Right lobe of liver (tissue), 6 donors: ENCODE measurements at regions not wholly inside any gene's neighbourhood (a gene's known extent, or its start where the extent isn't known, plus 50 kb on each side); places are given as distances from the start of the nearest gene placed in this dataset.
A peak's percentile ranks its signal among the peaks of the same experiment; 100 is the strongest.

Source experiments
- ATAC-seq, 4 donors: fragments of 200-7000 bp; cut with Tn5 transposase; one replicate each; pipeline ENCODE4 v1.9.1; 2020; ENCODE audit warnings: mild to moderate bottlenecking in 4 of 4, moderate library complexity in 4 of 4
- DNase-seq, 3 donors: peaks; one replicate each; pipeline ENCODE4 v3.0.0-alpha.2; 2020
- H3K27ac ChIP-seq, 3 donors: fragments of 200-600 bp; one replicate each; pipeline ENCODE4 v1.8.0; 2022
- H3K27me3 ChIP-seq, 2 donors: fragments of 200-600 bp; one replicate each; pipeline ENCODE4 v1.8.0; 2022
- H3K36me3 ChIP-seq, 4 donors: fragments of 200-600 bp; sonication (generic) in 1 of 4; one replicate each; pipeline versions ENCODE4 v1.5.1 to v1.8.0; 2017 to 2022; ENCODE audit warnings: control low read depth in 1 of 4
- H3K4me1 ChIP-seq, 4 donors: fragments of 200-600 bp; sonication (generic) in 1 of 4; one replicate each; pipeline versions ENCODE4 v1.5.1 to v1.8.0; 2017 to 2022; ENCODE audit warnings: control low read depth in 1 of 4
- H3K4me3 ChIP-seq, 3 donors: fragments of 200-600 bp; one replicate each; pipeline ENCODE4 v1.8.0; 2022
- H3K9me3 ChIP-seq, 4 donors: fragments of 200-600 bp; sonication (generic) in 1 of 4; one replicate each; pipeline versions ENCODE4 v1.5.1 to v1.8.0; 2017 to 2022; ENCODE audit warnings: control low read depth in 1 of 4
- CTCF ChIP-seq, 4 donors: fragments of 200-600 bp in 3 of 4; fragments of 450-650 bp in 1 of 4; IDR thresholded peaks; one replicate each; pipeline versions ENCODE4 v1.5.1 to v1.8.0; 2016 to 2022; ENCODE audit warnings: antibody characterized with exemption in 4 of 4, mild to moderate bottlenecking in 2 of 4
- POLR2A ChIP-seq: fragments of 450-650 bp; IDR thresholded peaks from one replicate; pipeline ENCODE4 v1.6.1; 2017; ENCODE audit warnings: antibody characterized with exemption, mild to moderate bottlenecking
- WGBS: methylation state at CpG from one replicate; pipeline ENCODE4 v1.1.6; 2018; ENCODE audit warnings: low coverage, low lambda C conversion rate; ENCODE audit not compliant: insufficient coverage; ENCODE audit errors: missing lambda C conversion rate; 5-methylcytosine and 5-hydroxymethylcytosine counted together
- intact Hi-C, 2 donors: fragments of 100-400 bp; cut with DNase I; formaldehyde crosslinking; loops; one replicate each; pipeline versions ENCODE4 v1.11.2 to v1.14.1; 2022
- donor health status: DM: no; HTN: yes; CAD: no.
- donor health status: DM: no; HTN: no; CAD: no.
- donor health status: DM: no; HTN: no; CAD: no.
- donor health status: DM: no; HTN: yes; CAD: no.
- donor health status: DM: no; HTN: yes; CAD: no.

- Histone ChIP-seq H3K4me1 (no peaks in the 10 kb centered on the region), H3K27me3 (no peaks in the 10 kb centered on the region), H3K9me3 (no peaks in the 10 kb centered on the region), H3K4me3 (no peak overlapping the region), H3K36me3 (no peaks in the 10 kb centered on the region), H3K27ac (no peak overlapping the region)
- DNase-seq = no peak
- WGBS = 76% methylated on average over 9 of the region's 14 CpGs
- peak in 1 of 4 donors; percentile 31 for ATAC-seq
- intact Hi-C loops = no loop called here
- TF ChIP-seq CTCF (IDR thresholded peaks at IDR 0.05) = no peak
- no peak for TF ChIP-seq POLR2A
These were observed 217.5 kb upstream of the SOX11 start for GRCh38 chr2:5474716-5475115.

- ATAC-seq (no peak), DNase-seq (no peak)
- no peaks in the 10 kb centered on the region for H3K9me3 ChIP-seq
- H3K27ac ChIP-seq = no peak overlapping the region
- H3K4me3 ChIP-seq = no peak overlapping the region
- H3K27me3 ChIP-seq = no peaks in the 10 kb centered on the region
- H3K36me3 ChIP-seq = no peaks in the 10 kb centered on the region
- TF ChIP-seq CTCF (IDR thresholded peaks at IDR 0.05) (no peak), POLR2A (no peak)
- no peaks in the 10 kb centered on the region for H3K4me1 ChIP-seq
- WGBS = 29% methylated on average over 7 of the region's 7 CpGs
- intact Hi-C loops = no loop called here
These were observed 212.8 kb upstream of the SOX11 start for GRCh38 chr2:5479265-5479928.

GRCh38 chr2:5482929-5483331 lies 209.3 kb upstream of the SOX11 start:
- ATAC-seq (no peak), DNase-seq (no peak)
- WGBS = 3% methylated on average over 5 of the region's 6 CpGs
- H3K27me3 ChIP-seq = no peaks in the 10 kb centered on the region
- no peak for TF ChIP-seq POLR2A
- no peak for TF ChIP-seq CTCF (IDR thresholded peaks at IDR 0.05)
- no peaks in the 10 kb centered on the region for H3K36me3 ChIP-seq
- intact Hi-C loops = no loop called here
- H3K4me3 ChIP-seq = no peak overlapping the region
- no peak overlapping the region for H3K27ac ChIP-seq
- H3K4me1 ChIP-seq = no peaks in the 10 kb centered on the region
- H3K9me3 ChIP-seq = no peaks in the 10 kb centered on the region

- Histone ChIP-seq H3K27ac (no peak overlapping the region), H3K4me3 (no peak overlapping the region), H3K36me3 (no peaks in the 10 kb centered on the region), H3K9me3 (no peaks in the 10 kb centered on the region), H3K4me1 (no peaks in the 10 kb centered on the region), H3K27me3 (no peaks in the 10 kb centered on the region)
- 42% methylated on average over 4 of the region's 4 CpGs for WGBS
- TF ChIP-seq CTCF (IDR thresholded peaks at IDR 0.05) (no peak), POLR2A (no peak)
- peak in 1 of 4 donors; percentile 22 for ATAC-seq
- DNase-seq = no peak
- intact Hi-C loops = no loop called here
These were observed 207.3 kb upstream of the SOX11 start for GRCh38 chr2:5484868-5485267.

GRCh38 chr2:5491523-5491922 lies 200.7 kb upstream of the SOX11 start:
- ATAC-seq (no peak), DNase-seq (no peak)
- H3K27me3 ChIP-seq = no peaks in the 10 kb centered on the region
- intact Hi-C loops = no loop called here
- H3K9me3 ChIP-seq = no peaks in the 10 kb centered on the region
- H3K36me3 ChIP-seq = no peaks in the 10 kb centered on the region
- no peaks in the 10 kb centered on the region for H3K4me1 ChIP-seq
- WGBS = 27% methylated on average over 3 of the region's 3 CpGs
- TF ChIP-seq POLR2A (no peak), CTCF (IDR thresholded peaks at IDR 0.05) (no peak)
- no peak overlapping the region for H3K27ac ChIP-seq
- no peak overlapping the region for H3K4me3 ChIP-seq
